NT2/D1 (cell line): ENCODE measurements at regions not wholly inside any gene's neighbourhood (a gene's known extent, or its start where the extent isn't known, plus 50 kb on each side); places are given as distances from the start of the nearest gene placed in this dataset.
"Not testable (repeated sequence)": the region's sequence is repeated elsewhere in the genome, so short reads cannot be mapped to it uniquely, and the experiment has no call there.

Experiments used
- DNase-seq: peaks from one replicate; pipeline ENCODE4 v3.0.0-alpha.2; 2011; ENCODE audit warnings: low read depth, low spot score
- H3K27me3 ChIP-seq: 2 replicates; pipeline ENCODE4 v1.6.0; 2011; ENCODE audit warnings: mild to moderate bottlenecking; ENCODE audit not compliant: insufficient read length, insufficient read depth
- H3K36me3 ChIP-seq: 2 replicates; pipeline ENCODE4 v1.6.1; 2011; ENCODE audit warnings: mild to moderate bottlenecking, low read length, mixed read lengths; ENCODE audit not compliant: insufficient read depth, insufficient read length
- H3K4me1 ChIP-seq: 2 replicates; pipeline ENCODE4 v1.5.1; 2011; ENCODE audit not compliant: insufficient read depth, insufficient read length
- H3K4me3 ChIP-seq: 2 replicates; pipeline ENCODE4 v1.5.1; 2011; ENCODE audit warnings: low read depth; ENCODE audit not compliant: insufficient read length
- H3K9ac ChIP-seq: 2 replicates; pipeline ENCODE4 v1.6.0; 2011; ENCODE audit warnings: low read depth; ENCODE audit not compliant: insufficient read length
- H3K9me3 ChIP-seq: 2 replicates; pipeline ENCODE4 v1.5.1; 2011; ENCODE audit warnings: mild to moderate bottlenecking, low read length; ENCODE audit not compliant: insufficient read depth
- SUZ12 ChIP-seq: IDR thresholded peaks from 2 replicates; pipeline ENCODE4 v1.6.1; 2011; ENCODE audit not compliant: insufficient read length, insufficient read depth; ENCODE audit errors: extremely low read depth
- YY1 ChIP-seq: IDR thresholded peaks from 2 replicates; pipeline ENCODE4 v1.6.1; 2011; ENCODE audit not compliant: insufficient read length, insufficient read depth
- ZNF274 ChIP-seq: IDR thresholded peaks from 2 replicates; pipeline ENCODE4 v1.6.1; 2011; ENCODE audit warnings: mild to moderate bottlenecking, low read depth, low read length

DNA sequence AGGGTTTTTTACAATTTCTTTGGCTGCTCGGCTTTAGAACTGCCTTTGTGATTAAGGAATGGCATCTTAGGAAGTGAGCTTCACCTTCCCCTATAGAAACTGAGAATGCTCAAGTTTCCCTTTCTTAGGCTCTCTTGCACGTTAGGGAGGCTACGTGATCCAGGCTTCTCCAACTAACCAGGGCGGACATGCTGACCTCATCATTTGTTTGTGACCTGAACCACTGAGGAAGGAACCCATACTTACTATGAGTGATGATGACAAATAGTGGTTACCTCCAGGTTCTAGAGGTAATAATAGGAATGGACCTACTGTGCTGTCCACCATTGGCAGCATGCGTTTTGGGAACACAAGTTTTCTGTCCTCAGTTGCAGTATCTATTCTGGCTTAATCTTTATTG lies 645.8 kb downstream of the C6orf118 start:
- Histone ChIP-seq H3K9ac (no peak overlapping the region), H3K36me3 (no peaks in the 10 kb centered on the region), H3K9me3 (no peaks in the 10 kb centered on the region), H3K27me3 (no peaks in the 10 kb centered on the region), H3K4me3 (no peak overlapping the region), H3K4me1 (no peaks in the 10 kb centered on the region)
- no peak for DNase-seq
- TF ChIP-seq YY1 (no peak), ZNF274 (no peak), SUZ12 (no peak)

GRCh38 chr6:164661716-164662115 lies 647.7 kb downstream of the C6orf118 start:
- H3K9me3 ChIP-seq: no peaks in the 10 kb centered on the region
- DNase-seq: no peak
- H3K27me3 ChIP-seq: no peaks in the 10 kb centered on the region
- no peaks in the 10 kb centered on the region for H3K36me3 ChIP-seq
- no peaks in the 10 kb centered on the region for H3K4me1 ChIP-seq
- TF ChIP-seq SUZ12: no peak
- TF ChIP-seq YY1: no peak
- no peak for TF ChIP-seq ZNF274
- no peak overlapping the region for H3K4me3 ChIP-seq
- H3K9ac ChIP-seq: no peak overlapping the region

GRCh38 chr6:164660781-164661180 lies 648.6 kb downstream of the C6orf118 start:
- no peak overlapping the region for H3K9ac ChIP-seq
- no peaks in the 10 kb centered on the region for H3K36me3 ChIP-seq
- H3K27me3 ChIP-seq: no peaks in the 10 kb centered on the region
- TF ChIP-seq SUZ12: no peak
- no peak for TF ChIP-seq YY1
- TF ChIP-seq ZNF274: no peak
- H3K4me3 ChIP-seq: no peak overlapping the region
- DNase-seq: no peak
- no peaks in the 10 kb centered on the region for H3K4me1 ChIP-seq
- H3K9me3 ChIP-seq: no peaks in the 10 kb centered on the region

DNA sequence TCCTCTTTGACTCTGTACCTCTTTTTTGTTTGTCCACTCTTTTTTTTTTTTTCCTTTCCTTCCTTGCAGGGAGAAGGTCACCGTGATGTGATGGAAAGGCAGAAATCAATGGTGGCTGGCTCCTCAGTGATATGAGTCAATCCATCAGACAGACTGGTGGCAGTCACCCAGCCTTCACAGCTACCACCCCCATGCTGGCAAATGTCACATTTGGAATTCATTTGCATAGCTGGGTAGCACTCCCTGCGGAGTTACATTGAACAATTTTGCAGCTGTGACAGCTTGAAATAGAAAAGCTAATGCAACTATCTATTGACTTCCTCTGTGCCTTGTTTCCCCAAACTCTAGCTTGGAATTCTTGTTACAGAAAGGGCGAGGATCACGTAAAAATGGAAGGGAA lies 668.4 kb downstream of the C6orf118 start:
- DNase-seq: no peak
- TF ChIP-seq ZNF274 (no peak), YY1 (no peak), SUZ12 (no peak)
- Histone ChIP-seq H3K9ac (no peak overlapping the region), H3K4me3 (no peak overlapping the region), H3K27me3 (no peaks in the 10 kb centered on the region), H3K9me3 (no peaks in the 10 kb centered on the region), H3K36me3 (no peaks in the 10 kb centered on the region), H3K4me1 (no peaks in the 10 kb centered on the region)

DNA sequence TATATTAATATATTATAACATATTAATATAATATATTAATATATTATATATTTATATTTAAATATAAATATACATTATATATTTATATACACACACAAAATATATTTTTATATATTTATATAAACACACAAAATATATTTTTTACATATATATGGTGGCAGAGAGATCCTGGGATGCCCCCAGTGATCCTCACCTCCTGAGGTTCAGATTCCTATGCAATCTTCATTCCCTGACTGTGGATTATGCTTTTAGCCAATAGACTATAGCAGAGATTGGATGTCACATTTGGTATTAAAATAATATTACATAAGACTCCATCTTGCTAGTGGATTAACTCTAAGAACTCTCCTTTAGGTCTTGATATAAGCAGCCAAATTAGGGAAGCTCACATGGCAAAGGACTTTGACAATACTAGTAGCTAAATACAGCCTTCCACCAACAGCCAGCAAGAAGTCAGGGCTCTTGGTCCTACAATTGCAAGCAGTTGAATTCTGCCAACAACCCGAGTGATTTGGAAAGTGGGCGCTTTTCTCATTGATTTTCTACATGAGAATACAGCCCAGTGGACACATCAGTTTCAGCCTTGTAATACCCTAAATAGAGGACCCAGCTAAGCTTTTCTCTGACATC lies 681.0 kb downstream of the C6orf118 start:
- H3K27me3 ChIP-seq: no peaks in the 10 kb centered on the region
- DNase-seq: no peak
- H3K9ac ChIP-seq: no peak overlapping the region
- no peaks in the 10 kb centered on the region for H3K36me3 ChIP-seq
- H3K4me3 ChIP-seq: no peak overlapping the region
- no peaks in the 10 kb centered on the region for H3K4me1 ChIP-seq
- H3K9me3 ChIP-seq: no peaks in the 10 kb centered on the region
- no peak for TF ChIP-seq ZNF274
- no peak for TF ChIP-seq SUZ12
- no peak for TF ChIP-seq YY1

GRCh38 chr6:164616917-164617524 lies 692.4 kb downstream of the C6orf118 start:
- Histone ChIP-seq H3K27me3 (no peaks in the 10 kb centered on the region), H3K4me1 (no peaks in the 10 kb centered on the region), H3K4me3 (no peak overlapping the region), H3K36me3 (no peaks in the 10 kb centered on the region), H3K9me3 (no peaks in the 10 kb centered on the region), H3K9ac (no peak overlapping the region)
- no peak for TF ChIP-seq ZNF274
- TF ChIP-seq SUZ12: no peak
- no peak for TF ChIP-seq YY1
- no peak for DNase-seq

DNA sequence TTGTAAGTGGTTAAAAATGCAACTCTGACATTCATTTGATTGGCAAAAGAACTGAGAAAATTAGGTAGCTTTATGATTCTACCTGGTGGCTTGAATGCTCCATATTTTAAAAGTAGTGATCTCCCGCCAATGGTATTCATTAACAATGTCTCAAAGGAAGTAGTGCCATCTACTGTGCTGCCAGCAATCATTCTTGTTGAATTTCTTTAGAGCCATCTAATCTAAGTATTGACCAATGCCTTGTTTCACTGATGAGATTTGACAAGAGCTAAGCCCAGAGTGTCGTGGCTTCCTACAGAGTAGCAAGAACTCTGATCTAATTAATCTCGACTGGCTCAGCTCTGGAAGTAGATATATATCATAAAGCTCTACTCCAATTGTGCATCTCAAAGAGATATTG lies 696.7 kb downstream of the C6orf118 start:
- no peaks in the 10 kb centered on the region for H3K36me3 ChIP-seq
- no peak for TF ChIP-seq YY1
- TF ChIP-seq SUZ12: no peak
- no peak for TF ChIP-seq ZNF274
- no peaks in the 10 kb centered on the region for H3K27me3 ChIP-seq
- no peak overlapping the region for H3K4me3 ChIP-seq
- H3K9ac ChIP-seq: no peak overlapping the region
- no peaks in the 10 kb centered on the region for H3K4me1 ChIP-seq
- H3K9me3 ChIP-seq: no peaks in the 10 kb centered on the region
- DNase-seq: no peak

DNA sequence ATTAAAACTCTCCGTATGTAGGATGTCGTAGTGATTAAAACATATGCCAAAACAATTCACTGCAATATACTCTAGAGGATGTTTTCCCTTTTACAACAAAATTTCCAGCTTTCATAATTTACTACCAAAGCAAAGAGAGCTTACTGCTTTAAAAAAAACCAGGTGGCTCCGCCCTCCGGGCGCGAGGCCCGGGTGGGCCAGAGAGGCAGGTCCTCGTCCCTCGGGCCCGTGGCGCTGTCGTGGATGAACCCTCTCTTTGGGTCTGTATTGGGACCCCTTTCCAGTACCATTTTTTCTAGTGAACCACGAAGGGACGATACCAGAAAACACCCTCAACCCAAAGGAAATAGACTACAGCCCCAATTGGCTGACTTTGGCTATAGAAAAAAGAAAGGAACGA lies 698.5 kb downstream of the C6orf118 start:
- not testable (repeated sequence) for H3K4me1 ChIP-seq, DNase-seq, H3K36me3 ChIP-seq, H3K9ac ChIP-seq, H3K4me3 ChIP-seq, H3K9me3 ChIP-seq, H3K27me3 ChIP-seq

DNA sequence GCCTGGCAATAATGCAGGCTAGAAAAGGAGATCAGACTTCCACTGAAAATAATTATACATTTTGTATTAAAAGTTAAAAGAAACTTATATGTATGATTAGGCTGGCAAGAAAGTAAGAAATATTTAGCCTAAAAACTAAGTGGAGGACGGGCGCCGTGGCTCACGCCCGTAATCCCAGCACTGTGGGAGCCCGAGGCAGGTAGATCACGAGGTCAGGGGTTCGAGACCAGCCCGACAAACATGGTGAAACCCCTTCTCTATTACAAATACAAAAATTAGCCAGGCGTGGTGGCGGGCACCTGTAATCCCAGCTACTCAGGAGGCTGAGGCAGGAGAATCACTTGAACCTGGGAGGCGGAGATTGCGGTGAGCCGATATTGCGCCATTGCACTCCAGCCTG lies 707.0 kb downstream of the C6orf118 start:
- H3K27me3 ChIP-seq, H3K9me3 ChIP-seq, H3K4me1 ChIP-seq, H3K9ac ChIP-seq, DNase-seq, H3K36me3 ChIP-seq, H3K4me3 ChIP-seq: not testable (repeated sequence)
